NCI-H2196 treated with DMSO at 0.1 percent for 48 hours (cell line): ENCODE measurements at regions not wholly inside any gene's neighbourhood (a gene's known extent, or its start where the extent isn't known, plus 50 kb on each side); places are given as distances from the start of the nearest gene placed in this dataset.

Experiments
- DNase-seq: peaks from one replicate; lab custom pipeline; 2025; ENCODE audit not compliant: unreplicated experiment; lab: John Stamatoyannopoulos, UW

- no peak for DNase-seq
These were observed 181.7 kb upstream of the SLC30A5 start for GRCh38 chr5:68911840-68912690.

- no peak for DNase-seq
These were observed 178.7 kb upstream of the SLC30A5 start for GRCh38 chr5:68915079-68915478.

- DNase-seq: no peak
These were observed 175.5 kb upstream of the SLC30A5 start for GRCh38 chr5:68918306-68918705.

- DNase-seq: no peak
These were observed 173.8 kb upstream of the SLC30A5 start for GRCh38 chr5:68919988-68920490.

- no peak for DNase-seq
These were observed 172.9 kb upstream of the SLC30A5 start for GRCh38 chr5:68920888-68921287.

- no peak for DNase-seq
These were observed 171.4 kb upstream of the SLC30A5 start for GRCh38 chr5:68922172-68922987.

- no peak for DNase-seq
These were observed 169.2 kb upstream of the SLC30A5 start for GRCh38 chr5:68924481-68925145.

- DNase-seq: no peak
These were observed 165.1 kb upstream of the SLC30A5 start for GRCh38 chr5:68928617-68929302.

- no peak for DNase-seq
These were observed 163.7 kb upstream of the SLC30A5 start for GRCh38 chr5:68930139-68930538.

GRCh38 chr5:68932830-68933434, 160.9 kb upstream of the SLC30A5 start:
- DNase-seq: no peak

GRCh38 chr5:68942169-68942568, 151.6 kb upstream of the SLC30A5 start:
- no peak for DNase-seq

- DNase-seq: no peak
These were observed 147.1 kb upstream of the SLC30A5 start for GRCh38 chr5:68946728-68947127.

- no peak for DNase-seq
These were observed 145.8 kb upstream of the SLC30A5 start for GRCh38 chr5:68947986-68948385.

- DNase-seq: no peak
These were observed 144.6 kb upstream of the SLC30A5 start for GRCh38 chr5:68949256-68949655.

- no peak for DNase-seq
These were observed 144.1 kb upstream of the SLC30A5 start for GRCh38 chr5:68949711-68950110.

- DNase-seq: no peak
These were observed 143.7 kb upstream of the SLC30A5 start for GRCh38 chr5:68950125-68950524.

- no peak for DNase-seq
These were observed 142.9 kb upstream of the SLC30A5 start for GRCh38 chr5:68950930-68951329.

- no peak for DNase-seq
These were observed 140.5 kb upstream of the SLC30A5 start for GRCh38 chr5:68953231-68953874.

- DNase-seq: no peak
These were observed 139.8 kb upstream of the SLC30A5 start for GRCh38 chr5:68953875-68954617.
